Right lobe of liver (tissue), 6 donors: ENCODE measurements at regions not wholly inside any gene's neighbourhood (a gene's known extent, or its start where the extent isn't known, plus 50 kb on each side); places are given as distances from the start of the nearest gene placed in this dataset.

Source experiments
- ATAC-seq, 4 donors: fragments of 200-7000 bp; cut with Tn5 transposase; one replicate each; pipeline ENCODE4 v1.9.1; 2020; ENCODE audit warnings: mild to moderate bottlenecking in 4 of 4, moderate library complexity in 4 of 4
- DNase-seq, 3 donors: peaks; one replicate each; pipeline ENCODE4 v3.0.0-alpha.2; 2020
- H3K27ac ChIP-seq, 3 donors: fragments of 200-600 bp; one replicate each; pipeline ENCODE4 v1.8.0; 2022
- H3K27me3 ChIP-seq, 2 donors: fragments of 200-600 bp; one replicate each; pipeline ENCODE4 v1.8.0; 2022
- H3K36me3 ChIP-seq, 4 donors: fragments of 200-600 bp; sonication (generic) in 1 of 4; one replicate each; pipeline versions ENCODE4 v1.5.1 to v1.8.0; 2017 to 2022; ENCODE audit warnings: control low read depth in 1 of 4
- H3K4me1 ChIP-seq, 4 donors: fragments of 200-600 bp; sonication (generic) in 1 of 4; one replicate each; pipeline versions ENCODE4 v1.5.1 to v1.8.0; 2017 to 2022; ENCODE audit warnings: control low read depth in 1 of 4
- H3K4me3 ChIP-seq, 3 donors: fragments of 200-600 bp; one replicate each; pipeline ENCODE4 v1.8.0; 2022
- H3K9me3 ChIP-seq, 4 donors: fragments of 200-600 bp; sonication (generic) in 1 of 4; one replicate each; pipeline versions ENCODE4 v1.5.1 to v1.8.0; 2017 to 2022; ENCODE audit warnings: control low read depth in 1 of 4
- POLR2A ChIP-seq: fragments of 450-650 bp; IDR thresholded peaks from one replicate; pipeline ENCODE4 v1.6.1; 2017; ENCODE audit warnings: antibody characterized with exemption, mild to moderate bottlenecking
- whole genome bisulfite sequencing: methylation state at CpG from one replicate; pipeline ENCODE4 v1.1.6; 2018; ENCODE audit warnings: low coverage, low lambda C conversion rate; ENCODE audit not compliant: insufficient coverage; ENCODE audit errors: missing lambda C conversion rate; 5-methylcytosine and 5-hydroxymethylcytosine counted together
- intact Hi-C, 2 donors: fragments of 100-400 bp; cut with DNase I; formaldehyde crosslinking; loops; one replicate each; pipeline versions ENCODE4 v1.11.2 to v1.14.1; 2022
- TF ChIP-seq, protein P1 (sequence below), 4 donors: fragments of 200-600 bp in 3 of 4; fragments of 450-650 bp in 1 of 4; IDR thresholded peaks; one replicate each; pipeline versions ENCODE4 v1.5.1 to v1.8.0; 2016 to 2022; ENCODE audit warnings: antibody characterized with exemption in 4 of 4, mild to moderate bottlenecking in 2 of 4
- donor health status: DM: no; HTN: yes; CAD: no.
- donor health status: DM: no; HTN: no; CAD: no.
- donor health status: DM: no; HTN: no; CAD: no.
- donor health status: DM: no; HTN: yes; CAD: no.
- donor health status: DM: no; HTN: yes; CAD: no.

- H3K4me3 ChIP-seq = no peak overlapping the region
- 19% methylated on average over 2 of the region's 2 CpGs for WGBS
- H3K4me1 ChIP-seq = no peaks in the 10 kb centered on the region
- H3K27me3 ChIP-seq = no peaks in the 10 kb centered on the region
- no peak overlapping the region for H3K27ac ChIP-seq
- no peaks in the 10 kb centered on the region for H3K36me3 ChIP-seq
- no peak for DNase-seq
- no peak for ATAC-seq
- no peaks in the 10 kb centered on the region for H3K9me3 ChIP-seq
- no peak for TF ChIP-seq POLR2A
- TF ChIP-seq, protein P1, sequence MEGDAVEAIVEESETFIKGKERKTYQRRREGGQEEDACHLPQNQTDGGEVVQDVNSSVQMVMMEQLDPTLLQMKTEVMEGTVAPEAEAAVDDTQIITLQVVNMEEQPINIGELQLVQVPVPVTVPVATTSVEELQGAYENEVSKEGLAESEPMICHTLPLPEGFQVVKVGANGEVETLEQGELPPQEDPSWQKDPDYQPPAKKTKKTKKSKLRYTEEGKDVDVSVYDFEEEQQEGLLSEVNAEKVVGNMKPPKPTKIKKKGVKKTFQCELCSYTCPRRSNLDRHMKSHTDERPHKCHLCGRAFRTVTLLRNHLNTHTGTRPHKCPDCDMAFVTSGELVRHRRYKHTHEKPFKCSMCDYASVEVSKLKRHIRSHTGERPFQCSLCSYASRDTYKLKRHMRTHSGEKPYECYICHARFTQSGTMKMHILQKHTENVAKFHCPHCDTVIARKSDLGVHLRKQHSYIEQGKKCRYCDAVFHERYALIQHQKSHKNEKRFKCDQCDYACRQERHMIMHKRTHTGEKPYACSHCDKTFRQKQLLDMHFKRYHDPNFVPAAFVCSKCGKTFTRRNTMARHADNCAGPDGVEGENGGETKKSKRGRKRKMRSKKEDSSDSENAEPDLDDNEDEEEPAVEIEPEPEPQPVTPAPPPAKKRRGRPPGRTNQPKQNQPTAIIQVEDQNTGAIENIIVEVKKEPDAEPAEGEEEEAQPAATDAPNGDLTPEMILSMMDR (IDR thresholded peaks at IDR 0.05) = no peak
- intact Hi-C loops = no loop called here
Measured at GRCh38 chr1:71345491-71345890, 264.7 kb upstream of the ZRANB2 start.

GRCh38 chr1:71343686-71344416, 263.0 kb upstream of the ZRANB2 start:
- no peaks in the 10 kb centered on the region for H3K27me3 ChIP-seq
- ATAC-seq (no peak), DNase-seq (no peak)
- WGBS = 39% methylated on average over 3 of the region's 3 CpGs
- no peaks in the 10 kb centered on the region for H3K4me1 ChIP-seq
- no peak overlapping the region for H3K27ac ChIP-seq
- TF ChIP-seq POLR2A = no peak
- TF ChIP-seq, protein P1 (IDR thresholded peaks at IDR 0.05) = no peak
- H3K36me3 ChIP-seq = no peaks in the 10 kb centered on the region
- H3K9me3 ChIP-seq = no peaks in the 10 kb centered on the region
- intact Hi-C loops = no loop called here
- H3K4me3 ChIP-seq = no peak overlapping the region

GRCh38 chr1:71339238-71339637, 258.4 kb upstream of the ZRANB2 start:
- no peak for DNase-seq
- Histone ChIP-seq H3K9me3 (no peaks in the 10 kb centered on the region), H3K4me3 (no peak overlapping the region), H3K27ac (no peak overlapping the region), H3K27me3 (no peaks in the 10 kb centered on the region), H3K36me3 (no peaks in the 10 kb centered on the region), H3K4me1 (no peaks in the 10 kb centered on the region)
- ATAC-seq = no peak
- intact Hi-C loops = no loop called here
- no peak for TF ChIP-seq POLR2A
- TF ChIP-seq, protein P1 (IDR thresholded peaks at IDR 0.05) = no peak

- Histone ChIP-seq H3K36me3 (no peaks in the 10 kb centered on the region), H3K27me3 (no peaks in the 10 kb centered on the region), H3K27ac (no peak overlapping the region), H3K9me3 (no peaks in the 10 kb centered on the region), H3K4me1 (no peaks in the 10 kb centered on the region), H3K4me3 (no peak overlapping the region)
- intact Hi-C loops = no loop called here
- no peak for ATAC-seq
- DNase-seq = no peak
- no peak for TF ChIP-seq POLR2A
- TF ChIP-seq, protein P1 (IDR thresholded peaks at IDR 0.05) = no peak
Measured at GRCh38 chr1:71330991-71331390, 250.2 kb upstream of the ZRANB2 start.
